Gastroesophageal sphincter (tissue), 4 donors: ENCODE measurements at regions not wholly inside any gene's neighbourhood (a gene's known extent, or its start where the extent isn't known, plus 50 kb on each side); places are given as distances from the start of the nearest gene placed in this dataset.

Experiments
- ATAC-seq: fragments of 150-250 bp; one replicate; pipeline ENCODE4 v1.9.1; 2016; ENCODE audit warnings: mild to moderate bottlenecking, moderate library complexity
- H3K27ac ChIP-seq, 4 donors: fragments of 200-600 bp; sonication (generic) in 3 of 4; 1 replicate in 3 of 4; 2 replicates in 1 of 4; pipeline ENCODE4 v1.5.1; 2016 to 2019
- H3K27me3 ChIP-seq: fragments of 200-600 bp; sonication (generic); one replicate; pipeline ENCODE4 v1.5.1; 2019
- H3K36me3 ChIP-seq, 2 donors: fragments of 200-600 bp; sonication (generic); one replicate each; pipeline ENCODE4 v1.5.1; 2019; ENCODE audit warnings: control low read depth in 1 of 2
- H3K4me1 ChIP-seq, 3 donors: fragments of 200-600 bp; sonication (generic); 1 replicate in 2 of 3; 2 replicates in 1 of 3; pipeline ENCODE4 v1.5.1; 2016 to 2019; ENCODE audit warnings: control low read depth in 2 of 3
- H3K4me3 ChIP-seq, 2 donors: fragments of 200-600 bp; sonication (generic); one replicate each; pipeline ENCODE4 v1.5.1; 2019; ENCODE audit warnings: mild to moderate bottlenecking in 1 of 2, moderate library complexity in 1 of 2
- H3K9me3 ChIP-seq, 3 donors: fragments of 200-600 bp; sonication (generic); one replicate each; pipeline ENCODE4 v1.5.1; 2017 to 2019; ENCODE audit warnings: control low read depth in 2 of 3
- CTCF ChIP-seq, 4 experiments: fragments of 200-600 bp in 2 of 4; fragments of 450-650 bp in 2 of 4; sonication (generic) in 1 of 4; IDR thresholded peaks; one replicate each; pipeline ENCODE4 v1.5.1; 2017 to 2019; ENCODE audit warnings: antibody characterized with exemption in 4 of 4, mild to moderate bottlenecking in 2 of 4, moderate library complexity in 2 of 4
- EP300 ChIP-seq: sonication (generic); formaldehyde crosslinking; IDR thresholded peaks from one replicate; pipeline ENCODE4 v1.6.1; 2017; ENCODE audit warnings: antibody characterized with exemption, mild to moderate bottlenecking
- POLR2A ChIP-seq, 2 donors: fragments of 450-650 bp; IDR thresholded peaks; one replicate each; pipeline ENCODE4 v1.6.1; 2017; ENCODE audit warnings: antibody characterized with exemption in 2 of 2, mild to moderate bottlenecking in 2 of 2, moderate library complexity in 1 of 2
- POLR2AphosphoS5 ChIP-seq: sonication (generic); formaldehyde crosslinking; IDR thresholded peaks from one replicate; pipeline ENCODE4 v1.6.1; 2017; ENCODE audit warnings: antibody characterized with exemption
- WGBS, 2 donors: methylation state at CpG; one replicate each; pipeline ENCODE4 v1.1.5; 2018; ENCODE audit warnings: low coverage in 1 of 2; 5-methylcytosine and 5-hydroxymethylcytosine counted together

GRCh38 chr10:4453276-4453675, 372.7 kb upstream of the AKR1E2 start:
- Histone ChIP-seq H3K4me1 (no peaks in the 10 kb centered on the region), H3K4me3 (no peak overlapping the region), H3K27me3 (no peaks in the 10 kb centered on the region), H3K9me3 (no peaks in the 10 kb centered on the region), H3K27ac (no peak overlapping the region), H3K36me3 (no peaks in the 10 kb centered on the region)
- ATAC-seq = no peak
- TF ChIP-seq POLR2A (IDR thresholded peaks at IDR 0.05) (no peak), EP300 (no peak), CTCF (IDR thresholded peaks at IDR 0.05) (no peak), POLR2AphosphoS5 (no peak)
- WGBS, 2 donors = 93% methylated on average over 4 to 8 of the region's 8 CpGs

- Histone ChIP-seq H3K4me1 (no peaks in the 10 kb centered on the region), H3K9me3 (no peaks in the 10 kb centered on the region), H3K27me3 (no peaks in the 10 kb centered on the region), H3K4me3 (no peak overlapping the region), H3K36me3 (no peaks in the 10 kb centered on the region), H3K27ac (no peak overlapping the region)
- ATAC-seq = no peak
- WGBS, 2 donors = 46 to 63% methylated on average over 13 of the region's 13 CpGs
- TF ChIP-seq POLR2A (IDR thresholded peaks at IDR 0.05) (no peak), POLR2AphosphoS5 (no peak), EP300 (no peak), CTCF (IDR thresholded peaks at IDR 0.05) (no peak)
These were observed 374.8 kb upstream of the AKR1E2 start for GRCh38 chr10:4450981-4451908.

- no peak for ATAC-seq
These were observed 375.8 kb upstream of the AKR1E2 start for GRCh38 chr10:4450169-4450568.

GRCh38 chr10:4448030-4448429, 378.0 kb upstream of the AKR1E2 start:
- no peaks in the 10 kb centered on the region for H3K9me3 ChIP-seq
- H3K4me3 ChIP-seq = no peak overlapping the region
- no peak for ATAC-seq
- 29 to 33% methylated on average over 1 of the region's 1 CpG for WGBS, 2 donors
- H3K27me3 ChIP-seq = no peaks in the 10 kb centered on the region
- no peaks in the 10 kb centered on the region for H3K4me1 ChIP-seq
- no peak overlapping the region for H3K27ac ChIP-seq
- TF ChIP-seq CTCF (IDR thresholded peaks at IDR 0.05) (no peak), POLR2A (IDR thresholded peaks at IDR 0.05) (no peak), POLR2AphosphoS5 (no peak), EP300 (no peak)
- no peaks in the 10 kb centered on the region for H3K36me3 ChIP-seq

More at GRCh38 chr10:4450169-4450568, 375.8 kb upstream of the AKR1E2 start:
- TF ChIP-seq EP300 (no peak), CTCF (IDR thresholded peaks at IDR 0.05) (no peak), POLR2AphosphoS5 (no peak), POLR2A (IDR thresholded peaks at IDR 0.05) (no peak)
- H3K36me3 ChIP-seq = no peaks in the 10 kb centered on the region
- no peaks in the 10 kb centered on the region for H3K27me3 ChIP-seq
- H3K9me3 ChIP-seq = no peaks in the 10 kb centered on the region
- H3K4me1 ChIP-seq = no peaks in the 10 kb centered on the region
- WGBS, 2 donors = 96 to 97% methylated on average over 5 of the region's 5 CpGs
- H3K4me3 ChIP-seq = no peak overlapping the region
- H3K27ac ChIP-seq = no peak overlapping the region

GRCh38 chr10:4443419-4443818, 382.6 kb upstream of the AKR1E2 start:
- Histone ChIP-seq H3K9me3 (no peaks in the 10 kb centered on the region), H3K27me3 (no peaks in the 10 kb centered on the region), H3K27ac (no peak overlapping the region), H3K4me1 (peaks cover 0 to 10% (median 2%) of the 10 kb centered on the region in 3 donors), H3K4me3 (no peak overlapping the region), H3K36me3 (no peaks in the 10 kb centered on the region)
- ATAC-seq = no peak
- TF ChIP-seq EP300 (no peak), POLR2A (IDR thresholded peaks at IDR 0.05) (no peak), CTCF (IDR thresholded peaks at IDR 0.05) (no peak), POLR2AphosphoS5 (no peak)
- WGBS, 2 donors = 90 to 100% methylated on average over 1 of the region's 1 CpG
